Lower leg skin (tissue), 4 donors: ENCODE measurements at regions not wholly inside any gene's neighbourhood (a gene's known extent, or its start where the extent isn't known, plus 50 kb on each side); places are given as distances from the start of the nearest gene placed in this dataset.
"Not testable (repeated sequence)": the region's sequence is repeated elsewhere in the genome, so short reads cannot be mapped to it uniquely, and the experiment has no call there.

Experiments used
- DNase-seq, 2 donors: peaks; one replicate each; pipeline ENCODE4 v3.0.0-alpha.2; 2019; ENCODE audit warnings: low spot score in 2 of 2
- H3K4me3 ChIP-seq: fragments of 200-600 bp; sonication (generic); 2 replicates; pipeline ENCODE4 v1.5.1; 2017; ENCODE audit warnings: mild to moderate bottlenecking, low read depth; ENCODE audit not compliant: poor library complexity, severe bottlenecking
- POLR2A ChIP-seq, 2 donors: fragments of 450-650 bp; IDR thresholded peaks; one replicate each; pipeline ENCODE4 v1.6.1; 2016 to 2017; ENCODE audit warnings: antibody characterized with exemption in 2 of 2, mild to moderate bottlenecking in 1 of 2, moderate library complexity in 1 of 2
- WGBS, 2 donors: methylation state at CpG; one replicate each; pipeline ENCODE4 v1.1.5; 2018; 5-methylcytosine and 5-hydroxymethylcytosine counted together
- intact Hi-C: fragments of 100-400 bp; cut with DNase I; formaldehyde crosslinking; loops from one replicate; pipeline ENCODE4 v1.15.0; 2023; ENCODE audit warnings: low total_unique reads
- TF ChIP-seq, protein P1 (sequence below), 3 donors: fragments of 450-650 bp; IDR thresholded peaks; one replicate each; pipeline ENCODE4 v1.5.1; 2016; ENCODE audit warnings: antibody characterized with exemption in 3 of 3, mild to moderate bottlenecking in 3 of 3, moderate library complexity in 2 of 3

GRCh38 chr4:184959786-184960185 is 58.5 kb upstream of the HELT start:
- DNase-seq, result no peak
- no peak overlapping the region for H3K4me3 ChIP-seq
- intact Hi-C loops, result no loop called here
- 93% methylated on average over 12 of the region's 12 CpGs for WGBS, 2 donors
- TF ChIP-seq POLR2A (IDR thresholded peaks at IDR 0.05), result no peak
- TF ChIP-seq, protein P1, sequence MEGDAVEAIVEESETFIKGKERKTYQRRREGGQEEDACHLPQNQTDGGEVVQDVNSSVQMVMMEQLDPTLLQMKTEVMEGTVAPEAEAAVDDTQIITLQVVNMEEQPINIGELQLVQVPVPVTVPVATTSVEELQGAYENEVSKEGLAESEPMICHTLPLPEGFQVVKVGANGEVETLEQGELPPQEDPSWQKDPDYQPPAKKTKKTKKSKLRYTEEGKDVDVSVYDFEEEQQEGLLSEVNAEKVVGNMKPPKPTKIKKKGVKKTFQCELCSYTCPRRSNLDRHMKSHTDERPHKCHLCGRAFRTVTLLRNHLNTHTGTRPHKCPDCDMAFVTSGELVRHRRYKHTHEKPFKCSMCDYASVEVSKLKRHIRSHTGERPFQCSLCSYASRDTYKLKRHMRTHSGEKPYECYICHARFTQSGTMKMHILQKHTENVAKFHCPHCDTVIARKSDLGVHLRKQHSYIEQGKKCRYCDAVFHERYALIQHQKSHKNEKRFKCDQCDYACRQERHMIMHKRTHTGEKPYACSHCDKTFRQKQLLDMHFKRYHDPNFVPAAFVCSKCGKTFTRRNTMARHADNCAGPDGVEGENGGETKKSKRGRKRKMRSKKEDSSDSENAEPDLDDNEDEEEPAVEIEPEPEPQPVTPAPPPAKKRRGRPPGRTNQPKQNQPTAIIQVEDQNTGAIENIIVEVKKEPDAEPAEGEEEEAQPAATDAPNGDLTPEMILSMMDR (IDR thresholded peaks at IDR 0.05), result no peak

DNA sequence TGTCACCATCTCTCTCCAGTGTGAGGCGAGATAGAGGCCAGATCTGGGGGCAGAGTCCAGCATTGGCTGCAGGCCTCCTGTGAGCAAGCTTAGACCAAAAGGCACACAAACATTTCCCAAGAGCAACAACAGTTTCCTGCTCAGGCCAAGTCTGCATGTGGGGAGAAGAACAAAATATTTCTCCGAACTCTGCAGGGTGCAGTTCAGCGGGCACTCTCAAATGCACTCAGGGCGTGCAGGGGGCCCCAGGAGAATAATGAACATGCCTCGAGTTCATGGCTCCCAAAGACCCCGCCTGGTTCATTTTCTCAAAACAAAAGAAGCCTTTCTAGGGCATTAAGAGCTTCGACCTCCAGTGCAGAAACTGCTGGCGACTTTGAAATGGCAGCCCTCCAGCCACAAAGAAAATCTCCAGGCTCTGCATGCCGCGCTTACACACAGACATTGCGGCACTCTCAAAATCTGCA is 57.8 kb upstream of the HELT start:
- no peak for DNase-seq
- TF ChIP-seq POLR2A (IDR thresholded peaks at IDR 0.05), result no peak
- TF ChIP-seq, protein P1 (IDR thresholded peaks at IDR 0.05), result no peak
- H3K4me3 ChIP-seq, result no peak overlapping the region
- WGBS, 2 donors, result 63 to 67% methylated on average over 11 of the region's 11 CpGs
- intact Hi-C loops, result no loop called here

GRCh38 chr4:184961660-184962059 is 56.6 kb upstream of the HELT start:
- no peak for DNase-seq
- TF ChIP-seq, protein P1 (IDR thresholded peaks at IDR 0.05), result no peak
- TF ChIP-seq POLR2A (IDR thresholded peaks at IDR 0.05), result no peak
- WGBS, 2 donors, result 43 to 51% methylated on average over 7 to 8 of the region's 8 CpGs
- intact Hi-C loops, result no loop called here
- H3K4me3 ChIP-seq, result no peak overlapping the region

DNA sequence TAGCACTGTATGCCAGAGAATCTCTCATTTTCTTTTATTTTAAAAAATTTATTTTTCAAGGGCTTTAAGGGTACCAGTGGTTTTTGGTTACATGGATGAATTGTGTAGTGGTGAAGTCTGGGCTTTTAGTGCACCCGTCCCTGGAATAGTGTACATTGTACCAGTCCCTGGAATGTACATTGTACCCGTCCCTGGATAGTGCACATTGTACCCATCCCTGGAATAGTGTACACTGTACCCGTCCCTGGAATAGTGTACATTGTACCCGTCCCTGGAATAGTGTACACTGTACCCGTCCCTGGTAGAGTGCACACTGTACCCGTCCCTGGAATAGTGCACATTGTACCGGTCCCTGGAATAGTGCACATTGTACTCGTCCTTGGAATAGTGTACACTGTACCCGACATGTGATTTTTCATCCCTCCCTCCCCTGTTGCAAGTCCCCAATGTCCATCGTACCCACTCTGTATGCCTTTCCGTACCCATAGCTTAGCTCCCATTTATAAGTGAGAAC is 56.1 kb upstream of the HELT start:
- WGBS, 2 donors, result 88 to 92% methylated on average over 11 of the region's 11 CpGs
- H3K4me3 ChIP-seq, result no peak overlapping the region
- TF ChIP-seq, protein P1 (IDR thresholded peaks at IDR 0.05), result no peak
- no peak for TF ChIP-seq POLR2A (IDR thresholded peaks at IDR 0.05)
- no peak for DNase-seq
- intact Hi-C loops, result no loop called here

- H3K4me3 ChIP-seq, intact Hi-C loops: not testable (repeated sequence)
- 90 to 91% methylated on average over 36 to 40 of the region's 50 CpGs for WGBS, 2 donors
- DNase-seq, result peak in 1 of 2 donors; percentile 28
Measured at GRCh38 chr4:184965230-184966050, 52.9 kb upstream of the HELT start.

DNA sequence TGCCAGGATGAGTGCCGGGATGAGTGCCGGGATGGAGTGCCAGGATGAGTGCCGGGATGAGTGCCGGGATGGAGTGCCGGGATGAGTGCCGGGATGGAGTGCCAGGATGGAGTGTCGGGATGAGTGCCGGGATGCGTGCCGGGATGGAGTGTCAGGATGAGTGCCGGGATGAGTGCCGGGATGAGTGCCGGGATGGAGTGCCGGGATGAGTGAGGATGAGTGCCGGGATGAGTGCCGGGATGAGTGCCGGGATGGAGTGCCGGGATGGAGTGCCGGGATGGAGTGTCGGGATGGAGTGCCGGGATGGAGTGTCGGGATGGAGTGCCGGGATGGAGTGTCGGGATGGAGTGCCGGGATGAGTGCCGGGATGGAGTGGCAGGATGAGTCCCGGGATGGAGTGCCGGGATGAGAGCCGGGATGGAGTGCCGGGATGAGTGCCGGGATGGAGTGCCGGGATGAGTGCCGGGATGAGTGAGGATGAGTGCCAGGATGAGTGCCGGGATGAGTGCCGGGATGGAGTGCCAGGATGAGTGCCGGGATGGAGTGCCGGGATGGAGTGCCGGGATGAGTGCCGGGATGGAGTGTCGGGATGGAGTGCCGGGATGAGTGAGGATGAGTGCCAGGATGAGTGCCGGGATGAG is 52.1 kb upstream of the HELT start:
- 95 to 97% methylated on average over 28 to 36 of the region's 42 CpGs for WGBS, 2 donors
- H3K4me3 ChIP-seq, intact Hi-C loops: not testable (repeated sequence)
- DNase-seq, result peak in 1 of 2 donors; percentile 31

DNA sequence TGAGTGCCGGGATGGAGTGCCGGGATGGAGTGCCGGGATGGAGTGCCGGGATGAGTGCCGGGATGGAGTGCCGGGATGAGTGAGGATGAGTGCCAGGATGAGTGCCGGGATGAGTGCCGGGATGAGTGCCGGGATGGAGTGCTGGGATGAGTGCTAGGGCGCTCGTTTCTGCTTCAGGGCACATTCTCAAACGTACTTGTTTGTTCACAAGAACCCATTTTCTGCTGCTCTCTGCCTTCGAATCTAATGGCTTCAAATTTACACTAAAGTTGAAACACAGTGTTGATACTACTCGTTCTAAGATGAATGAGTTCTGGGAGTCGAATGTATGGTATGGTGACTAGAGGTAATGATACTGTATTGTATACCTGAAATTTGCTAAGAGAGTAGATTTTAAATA is 50.6 kb upstream of the HELT start:
- WGBS, 2 donors, result 95 to 96% methylated on average over 15 of the region's 15 CpGs
- intact Hi-C loops, H3K4me3 ChIP-seq: not testable (repeated sequence)
- peak in 1 of 2 donors; percentile 29 for DNase-seq
